HepG2 (cell line): ENCODE measurements at regions not wholly inside any gene's neighbourhood (a gene's known extent, or its start where the extent isn't known, plus 50 kb on each side); places are given as distances from the start of the nearest gene placed in this dataset.

Source experiments
- ARID3A ChIP-seq: IDR thresholded peaks from 2 replicates; pipeline ENCODE4 v1.6.1; 2012; ENCODE audit warnings: low read depth, low read length, improper control_type of control experiment
- CREB1 ChIP-seq, 2 experiments: fragments of 450-650 bp in 1 of 2; IDR thresholded peaks; 2 replicates each; pipeline ENCODE4 v1.6.1; 2016 to 2017; ENCODE audit warnings: control low read depth in 1 of 2, mild to moderate bottlenecking in 1 of 2, missing compliant biosample characterization in 1 of 2, missing genetic modification characterization in 1 of 2
- EZH2 ChIP-seq: conservative IDR thresholded peaks from 2 replicates; pipeline ENCODE4 v1.6.1; 2012; ENCODE audit warnings: mild to moderate bottlenecking, low read depth, low read length, moderate library complexity
- IRX3 ChIP-seq: sonication (generic); formaldehyde crosslinking; IDR thresholded peaks from 2 replicates; pipeline ENCODE4 v1.8.1; 2023; ENCODE audit warnings: mild to moderate bottlenecking, low read depth, missing genetic modification reagents, borderline replicate concordance
- NR3C1 ChIP-seq: sonication (generic); formaldehyde crosslinking; IDR thresholded peaks from 2 replicates; pipeline ENCODE4 v1.4.0; 2020; ENCODE audit warnings: missing genetic modification reagents
- REL ChIP-seq: sonication (generic); formaldehyde crosslinking; conservative IDR thresholded peaks from 2 replicates; pipeline ENCODE4 v1.8.0; 2022; ENCODE audit warnings: mild to moderate bottlenecking, missing genetic modification reagents, moderate library complexity
- REST ChIP-seq, 2 experiments: IDR thresholded peaks; 2 replicates each; pipeline ENCODE4 v1.6.1; 2011 to 2012; ENCODE audit warnings: low read length in 2 of 2, borderline replicate concordance in 1 of 2, low read depth in 1 of 2, mild to moderate bottlenecking in 1 of 2, moderate library complexity in 1 of 2
- SMAD3 ChIP-seq: sonication (generic); formaldehyde crosslinking; IDR thresholded peaks from 2 replicates; pipeline ENCODE4 v1.4.0; 2020; ENCODE audit warnings: missing genetic modification reagents
- SRSF4 ChIP-seq: fragments of 200-400 bp; formaldehyde crosslinking; IDR thresholded peaks from one replicate; pipeline ENCODE4 v1.6.1; 2018; ENCODE audit warnings: mild to moderate bottlenecking, low read depth, low read length, moderate library complexity; ENCODE audit not compliant: poor library complexity, severe bottlenecking
- THYN1 ChIP-seq: sonication (generic); formaldehyde crosslinking; IDR thresholded peaks from 2 replicates; pipeline ENCODE4 v1.8.1; 2023; ENCODE audit warnings: low read depth, mild to moderate bottlenecking, moderate library complexity, missing genetic modification reagents, borderline replicate concordance
- ZNF274 ChIP-seq: sonication (generic); formaldehyde crosslinking; IDR thresholded peaks from 2 replicates; pipeline ENCODE4 v1.5.1; 2020; ENCODE audit warnings: mild to moderate bottlenecking, missing genetic modification reagents

GRCh38 chr13:80559944-80560343 lies 219.0 kb upstream of the SPRY2 start:
- TF ChIP-seq ARID3A (no peak), CREB1 (IDR thresholded peaks at IDR 0.05) (no peak), CREB1 (CRISPR knock-in tag; IDR thresholded peaks at IDR 0.05) (no peak), REST (IDR thresholded peaks at IDR 0.05; ENCODE audit: borderline replicate concordance in 1 of 2, low read depth in 1 of 2, low read length in 2 of 2) (no peak), IRX3 (no peak), NR3C1 (CRISPR knock-in tag) (no peak), SMAD3 (CRISPR knock-in tag) (no peak), SRSF4 (no peak), EZH2 (no peak), THYN1 (CRISPR knock-in tag) (no peak), ZNF274 (no peak), REL (CRISPR knock-in tag) (no peak)
